ENCODE measurements at regions not wholly inside any gene's neighbourhood (a gene's known extent, or its start where the extent isn't known, plus 50 kb on each side); places are given as distances from the start of the nearest gene placed in this dataset.

DNA sequence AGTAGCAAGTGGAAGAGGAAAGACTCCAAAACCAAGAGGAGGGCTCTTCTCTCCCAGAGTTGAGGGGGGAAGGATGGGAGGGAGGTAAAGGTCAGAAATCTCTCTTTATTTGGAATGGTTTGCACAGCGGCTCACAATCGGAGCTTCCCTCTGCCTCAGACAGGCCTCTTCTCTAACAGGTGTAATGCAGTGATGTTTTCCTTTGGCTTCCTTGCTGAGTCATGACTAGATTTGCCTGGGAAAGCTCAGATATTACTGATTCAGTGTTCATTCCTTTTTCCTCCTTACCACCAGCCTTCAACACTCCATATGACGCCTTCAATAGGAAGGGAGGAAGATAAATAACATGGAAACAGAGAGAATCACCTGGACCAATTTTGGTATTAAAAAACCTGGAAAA lies 136.6 kb downstream of the RNF152 start:
- H3K56ac ChIP-seq (ENCODE audit: low read length) = no peak overlapping the region
- H2BK5ac ChIP-seq (ENCODE audit: low read length) = no peak overlapping the region
- H2AK5ac ChIP-seq (ENCODE audit: low read length) = no peak overlapping the region
- no peak overlapping the region for H4K5ac ChIP-seq (ENCODE audit: low read length)
- no peak overlapping the region for H3K9ac ChIP-seq (ENCODE audit: low read length)
- H3K79me2 ChIP-seq (ENCODE audit: control insufficient read depth, insufficient read depth, low read length) = no peaks in the 10 kb centered on the region
- no peak overlapping the region for H3K4me2 ChIP-seq (ENCODE audit: low read length)
- no peak overlapping the region for H2BK15ac ChIP-seq (replicated peaks; ENCODE audit: low read depth)
- no peaks in the 10 kb centered on the region for H3K36me3 ChIP-seq (ENCODE audit: control insufficient read depth, insufficient read depth, low read length)
- H3K79me1 ChIP-seq (ENCODE audit: low read length) = no peaks in the 10 kb centered on the region
- H3K27me3 ChIP-seq (ENCODE audit: insufficient read depth, low read length, poor library complexity) = no peaks in the 10 kb centered on the region
- WGBS (ENCODE audit: extremely low coverage, insufficient coverage, low lambda C conversion rate) = no CpG with 5 or more reads among the region's 3 CpGs
- no peaks in the 10 kb centered on the region for H3K4me1 ChIP-seq (ENCODE audit: control insufficient read depth, low read depth, low read length)
- no peak overlapping the region for H3K4ac ChIP-seq (ENCODE audit: low read depth, low read length)
- no peak overlapping the region for H3K18ac ChIP-seq (ENCODE audit: low read length)
- H2BK120ac ChIP-seq (ENCODE audit: low read depth, low read length) = no peak overlapping the region
- no peak overlapping the region for H3K27ac ChIP-seq (ENCODE audit: low read depth, low read length)
- DNase-seq = no peak
- no peak overlapping the region for H3K23ac ChIP-seq (ENCODE audit: low read length)
- H4K8ac ChIP-seq (ENCODE audit: low read depth, low read length) = no peak overlapping the region
- H3K4me3 ChIP-seq (ENCODE audit: low read length) = no peak overlapping the region

DNA sequence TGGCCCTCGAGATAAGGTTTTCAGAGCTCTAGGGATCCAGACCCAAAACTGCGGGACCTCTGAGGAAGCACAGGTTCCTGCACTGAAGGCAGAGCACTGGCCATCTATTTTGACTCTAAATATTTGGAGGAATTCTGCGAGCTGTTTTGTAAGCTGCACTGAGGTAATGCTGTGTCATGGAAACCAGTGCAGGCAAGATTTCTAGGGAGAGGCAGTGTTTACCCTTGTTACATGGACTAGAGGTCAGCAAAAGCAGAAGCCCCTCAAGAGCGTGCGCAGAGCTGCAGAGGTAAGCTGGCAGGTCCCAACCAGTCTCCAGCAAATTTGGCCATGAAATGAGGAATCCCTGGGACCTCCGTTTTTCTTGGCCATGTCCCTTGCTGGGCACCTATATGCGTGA lies 137.3 kb downstream of the RNF152 start:
- no peak overlapping the region for H3K27ac ChIP-seq (ENCODE audit: low read depth, low read length)
- no peaks in the 10 kb centered on the region for H3K27me3 ChIP-seq (ENCODE audit: insufficient read depth, low read length, poor library complexity)
- H3K18ac ChIP-seq (ENCODE audit: low read length) = no peak overlapping the region
- H2BK15ac ChIP-seq (replicated peaks; ENCODE audit: low read depth) = no peak overlapping the region
- H3K4me1 ChIP-seq (ENCODE audit: control insufficient read depth, low read depth, low read length) = no peaks in the 10 kb centered on the region
- H3K79me2 ChIP-seq (ENCODE audit: control insufficient read depth, insufficient read depth, low read length) = no peaks in the 10 kb centered on the region
- H4K8ac ChIP-seq (ENCODE audit: low read depth, low read length) = no peak overlapping the region
- no peak overlapping the region for H2AK5ac ChIP-seq (ENCODE audit: low read length)
- no peak overlapping the region for H2BK120ac ChIP-seq (ENCODE audit: low read depth, low read length)
- no peak for DNase-seq
- H3K4me3 ChIP-seq (ENCODE audit: low read length) = no peak overlapping the region
- H3K9ac ChIP-seq (ENCODE audit: low read length) = no peak overlapping the region
- H3K79me1 ChIP-seq (ENCODE audit: low read length) = no peaks in the 10 kb centered on the region
- H4K5ac ChIP-seq (ENCODE audit: low read length) = no peak overlapping the region
- no CpG with 5 or more reads among the region's 7 CpGs for WGBS (ENCODE audit: extremely low coverage, insufficient coverage, low lambda C conversion rate)
- no peaks in the 10 kb centered on the region for H3K36me3 ChIP-seq (ENCODE audit: control insufficient read depth, insufficient read depth, low read length)
- no peak overlapping the region for H2BK5ac ChIP-seq (ENCODE audit: low read length)
- no peak overlapping the region for H3K4ac ChIP-seq (ENCODE audit: low read depth, low read length)
- H3K4me2 ChIP-seq (ENCODE audit: low read length) = no peak overlapping the region
- H3K23ac ChIP-seq (ENCODE audit: low read length) = no peak overlapping the region
- no peak overlapping the region for H3K56ac ChIP-seq (ENCODE audit: low read length)

DNA sequence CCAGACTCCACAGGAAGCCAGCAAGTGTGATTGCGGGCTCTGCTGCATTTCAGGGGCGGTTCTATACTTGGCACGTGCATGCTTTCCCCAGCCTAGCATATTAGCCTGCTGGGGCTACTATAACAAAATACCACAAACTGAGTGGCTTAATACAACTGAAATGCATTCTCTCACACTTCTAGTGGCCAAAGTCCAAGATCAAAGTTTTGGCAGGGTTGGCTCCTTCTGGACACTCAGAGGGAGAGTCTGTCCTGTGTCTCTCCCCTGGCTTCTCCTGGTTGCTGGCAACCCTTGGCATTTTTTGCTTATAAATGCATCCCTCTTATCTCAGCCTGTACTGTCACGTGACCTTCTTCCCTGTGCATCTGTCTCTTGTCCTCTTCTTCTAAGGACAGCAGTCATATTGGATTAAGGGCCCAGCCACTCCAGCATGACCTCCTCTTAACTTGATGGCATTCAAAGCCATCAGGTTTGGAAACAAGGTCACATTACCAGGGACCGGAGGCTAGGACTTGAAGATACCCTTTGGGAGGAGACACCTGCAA lies 138.7 kb downstream of the RNF152 start:
- Histone ChIP-seq H3K4me1 (ENCODE audit: control insufficient read depth, low read depth, low read length) (no peaks in the 10 kb centered on the region), H3K36me3 (ENCODE audit: control insufficient read depth, insufficient read depth, low read length) (no peaks in the 10 kb centered on the region), H3K4me2 (ENCODE audit: low read length) (no peak overlapping the region), H4K8ac (ENCODE audit: low read depth, low read length) (no peak overlapping the region), H3K79me1 (ENCODE audit: low read length) (no peaks in the 10 kb centered on the region), H4K5ac (ENCODE audit: low read length) (no peak overlapping the region), H3K27ac (ENCODE audit: low read depth, low read length) (no peak overlapping the region), H2BK120ac (ENCODE audit: low read depth, low read length) (no peak overlapping the region), H3K18ac (ENCODE audit: low read length) (no peak overlapping the region), H3K4ac (ENCODE audit: low read depth, low read length) (no peak overlapping the region), H2AK5ac (ENCODE audit: low read length) (no peak overlapping the region), H2BK15ac (replicated peaks; ENCODE audit: low read depth) (no peak overlapping the region), H3K79me2 (ENCODE audit: control insufficient read depth, insufficient read depth, low read length) (no peaks in the 10 kb centered on the region), H3K27me3 (ENCODE audit: insufficient read depth, low read length, poor library complexity) (no peaks in the 10 kb centered on the region), H3K9ac (ENCODE audit: low read length) (no peak overlapping the region), H3K4me3 (ENCODE audit: low read length) (no peak overlapping the region), H2BK5ac (ENCODE audit: low read length) (no peak overlapping the region), H3K23ac (ENCODE audit: low read length) (no peak overlapping the region), H3K56ac (ENCODE audit: low read length) (no peak overlapping the region)
- no peak for DNase-seq
- WGBS (ENCODE audit: extremely low coverage, insufficient coverage, low lambda C conversion rate) = no CpG with 5 or more reads among the region's 5 CpGs

DNA sequence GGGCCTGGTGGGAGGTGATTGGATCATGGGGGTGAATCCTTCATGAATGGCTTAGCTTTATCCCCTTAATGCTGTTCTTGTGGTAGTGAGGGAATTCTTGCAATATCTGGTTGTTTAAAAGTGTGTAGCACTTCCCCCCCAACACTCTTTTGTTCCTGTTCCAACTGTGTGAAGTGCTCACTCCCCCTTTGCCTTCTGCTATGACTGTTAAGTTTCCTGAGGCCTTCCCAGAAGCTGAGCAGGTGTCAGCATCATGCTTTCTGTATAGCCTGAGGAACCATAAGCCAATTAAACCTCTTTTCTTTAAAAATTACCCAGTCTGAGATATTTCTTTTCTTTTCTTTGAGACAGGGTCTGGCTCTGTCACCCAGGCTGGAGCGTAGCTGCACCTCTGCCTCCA lies 139.4 kb downstream of the RNF152 start:
- H3K36me3 ChIP-seq (ENCODE audit: control insufficient read depth, insufficient read depth, low read length) = no peaks in the 10 kb centered on the region
- H2BK15ac ChIP-seq (replicated peaks; ENCODE audit: low read depth) = no peak overlapping the region
- no peak overlapping the region for H3K18ac ChIP-seq (ENCODE audit: low read length)
- H2BK5ac ChIP-seq (ENCODE audit: low read length) = no peak overlapping the region
- no peak for DNase-seq
- H3K27me3 ChIP-seq (ENCODE audit: insufficient read depth, low read length, poor library complexity) = no peaks in the 10 kb centered on the region
- no peak overlapping the region for H3K4me3 ChIP-seq (ENCODE audit: low read length)
- H4K5ac ChIP-seq (ENCODE audit: low read length) = no peak overlapping the region
- no peak overlapping the region for H3K4me2 ChIP-seq (ENCODE audit: low read length)
- H3K4ac ChIP-seq (ENCODE audit: low read depth, low read length) = no peak overlapping the region
- no peak overlapping the region for H3K27ac ChIP-seq (ENCODE audit: low read depth, low read length)
- H3K23ac ChIP-seq (ENCODE audit: low read length) = no peak overlapping the region
- H3K9ac ChIP-seq (ENCODE audit: low read length) = no peak overlapping the region
- H3K56ac ChIP-seq (ENCODE audit: low read length) = no peak overlapping the region
- no peaks in the 10 kb centered on the region for H3K79me2 ChIP-seq (ENCODE audit: control insufficient read depth, insufficient read depth, low read length)
- no peak overlapping the region for H2BK120ac ChIP-seq (ENCODE audit: low read depth, low read length)
- no CpG with 5 or more reads among the region's 1 CpG for WGBS (ENCODE audit: extremely low coverage, insufficient coverage, low lambda C conversion rate)
- no peak overlapping the region for H4K8ac ChIP-seq (ENCODE audit: low read depth, low read length)
- H2AK5ac ChIP-seq (ENCODE audit: low read length) = no peak overlapping the region
- no peaks in the 10 kb centered on the region for H3K79me1 ChIP-seq (ENCODE audit: low read length)
- H3K4me1 ChIP-seq (ENCODE audit: control insufficient read depth, low read depth, low read length) = no peaks in the 10 kb centered on the region

DNA sequence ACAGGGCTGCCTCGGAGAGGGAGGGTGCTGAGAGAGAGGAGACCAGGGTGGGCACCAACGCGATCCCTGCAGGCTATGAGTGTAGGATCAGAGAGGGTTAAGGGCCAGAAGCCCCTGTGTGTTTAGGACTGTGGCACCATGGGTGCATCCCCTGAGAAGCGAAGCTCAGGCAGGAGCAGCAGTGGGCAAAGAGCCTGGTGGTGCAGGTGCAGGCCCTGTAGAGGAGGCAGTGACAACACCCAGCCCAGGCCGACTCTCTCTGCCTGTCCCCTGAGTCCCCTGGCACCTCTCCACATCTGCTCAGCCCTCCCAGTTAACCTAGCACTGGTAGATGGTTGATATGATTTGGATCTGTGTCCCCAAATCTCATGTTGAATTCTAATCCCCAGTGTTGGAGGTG lies 139.8 kb downstream of the RNF152 start:
- H3K27me3 ChIP-seq (ENCODE audit: insufficient read depth, low read length, poor library complexity) = no peaks in the 10 kb centered on the region
- H3K56ac ChIP-seq (ENCODE audit: low read length) = no peak overlapping the region
- H3K4me1 ChIP-seq (ENCODE audit: control insufficient read depth, low read depth, low read length) = no peaks in the 10 kb centered on the region
- no peak overlapping the region for H3K4ac ChIP-seq (ENCODE audit: low read depth, low read length)
- no peak overlapping the region for H4K8ac ChIP-seq (ENCODE audit: low read depth, low read length)
- H3K4me3 ChIP-seq (ENCODE audit: low read length) = no peak overlapping the region
- no peak overlapping the region for H2BK5ac ChIP-seq (ENCODE audit: low read length)
- H2BK15ac ChIP-seq (replicated peaks; ENCODE audit: low read depth) = no peak overlapping the region
- no peak overlapping the region for H2AK5ac ChIP-seq (ENCODE audit: low read length)
- no peaks in the 10 kb centered on the region for H3K36me3 ChIP-seq (ENCODE audit: control insufficient read depth, insufficient read depth, low read length)
- no peak overlapping the region for H3K9ac ChIP-seq (ENCODE audit: low read length)
- H3K79me1 ChIP-seq (ENCODE audit: low read length) = no peaks in the 10 kb centered on the region
- no peak overlapping the region for H3K27ac ChIP-seq (ENCODE audit: low read depth, low read length)
- WGBS (ENCODE audit: extremely low coverage, insufficient coverage, low lambda C conversion rate) = no CpG with 5 or more reads among the region's 5 CpGs
- H3K23ac ChIP-seq (ENCODE audit: low read length) = no peak overlapping the region
- H3K4me2 ChIP-seq (ENCODE audit: low read length) = no peak overlapping the region
- H3K18ac ChIP-seq (ENCODE audit: low read length) = no peak overlapping the region
- H4K5ac ChIP-seq (ENCODE audit: low read length) = no peak overlapping the region
- H3K79me2 ChIP-seq (ENCODE audit: control insufficient read depth, insufficient read depth, low read length) = no peaks in the 10 kb centered on the region
- no peak overlapping the region for H2BK120ac ChIP-seq (ENCODE audit: low read depth, low read length)
- no peak for DNase-seq

Data from mesendoderm (in vitro differentiated cells).